ENCODE measurements at regions not wholly inside any gene's neighbourhood (a gene's known extent, or its start where the extent isn't known, plus 50 kb on each side); places are given as distances from the start of the nearest gene placed in this dataset.

DNA sequence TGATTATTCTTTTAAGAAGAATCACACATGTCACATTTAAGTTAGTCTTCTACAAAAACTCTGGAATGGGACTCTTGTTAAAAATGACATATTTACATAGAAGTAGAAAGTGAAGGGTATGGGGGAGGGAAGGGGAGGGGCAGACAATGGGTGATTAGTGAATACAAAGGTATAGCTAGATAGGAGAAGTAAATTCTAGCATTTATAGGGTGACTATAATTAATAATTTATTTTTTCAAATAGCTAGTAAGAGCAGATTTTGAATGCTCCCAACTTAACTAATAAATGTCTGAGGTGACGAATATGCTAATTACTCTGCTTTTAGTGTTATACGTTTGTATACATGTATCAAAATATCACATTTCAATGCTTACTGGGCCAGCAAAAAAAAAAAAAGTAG lies 59.4 kb downstream of the BLTP3B start:
- TF ChIP-seq, protein P1, sequence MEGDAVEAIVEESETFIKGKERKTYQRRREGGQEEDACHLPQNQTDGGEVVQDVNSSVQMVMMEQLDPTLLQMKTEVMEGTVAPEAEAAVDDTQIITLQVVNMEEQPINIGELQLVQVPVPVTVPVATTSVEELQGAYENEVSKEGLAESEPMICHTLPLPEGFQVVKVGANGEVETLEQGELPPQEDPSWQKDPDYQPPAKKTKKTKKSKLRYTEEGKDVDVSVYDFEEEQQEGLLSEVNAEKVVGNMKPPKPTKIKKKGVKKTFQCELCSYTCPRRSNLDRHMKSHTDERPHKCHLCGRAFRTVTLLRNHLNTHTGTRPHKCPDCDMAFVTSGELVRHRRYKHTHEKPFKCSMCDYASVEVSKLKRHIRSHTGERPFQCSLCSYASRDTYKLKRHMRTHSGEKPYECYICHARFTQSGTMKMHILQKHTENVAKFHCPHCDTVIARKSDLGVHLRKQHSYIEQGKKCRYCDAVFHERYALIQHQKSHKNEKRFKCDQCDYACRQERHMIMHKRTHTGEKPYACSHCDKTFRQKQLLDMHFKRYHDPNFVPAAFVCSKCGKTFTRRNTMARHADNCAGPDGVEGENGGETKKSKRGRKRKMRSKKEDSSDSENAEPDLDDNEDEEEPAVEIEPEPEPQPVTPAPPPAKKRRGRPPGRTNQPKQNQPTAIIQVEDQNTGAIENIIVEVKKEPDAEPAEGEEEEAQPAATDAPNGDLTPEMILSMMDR (IDR thresholded peaks at IDR 0.05; ENCODE audit: borderline replicate concordance, extremely low read depth, low read length, poor library complexity, severe bottlenecking): no peak
- TF ChIP-seq EZH2 (IDR thresholded peaks at IDR 0.05; ENCODE audit: borderline replicate concordance, low read depth, low read length, severe bottlenecking): no peak
